Vagina (tissue), 2 donors: ENCODE measurements at regions not wholly inside any gene's neighbourhood (a gene's known extent, or its start where the extent isn't known, plus 50 kb on each side); places are given as distances from the start of the nearest gene placed in this dataset.

ENCODE experiments used
- POLR2A ChIP-seq, 2 donors: fragments of 450-650 bp; IDR thresholded peaks; one replicate each; pipeline ENCODE4 v1.6.1; 2017; ENCODE audit warnings: antibody characterized with exemption in 2 of 2, mild to moderate bottlenecking in 2 of 2, moderate library complexity in 2 of 2
- TF ChIP-seq, protein P1 (sequence below), 3 experiments: fragments of 450-650 bp in 2 of 3; fragments of 200-600 bp in 1 of 3; sonication (generic) in 1 of 3; IDR thresholded peaks; one replicate each; pipeline ENCODE4 v1.5.1; 2017 to 2019; ENCODE audit warnings: antibody characterized with exemption in 3 of 3, mild to moderate bottlenecking in 2 of 3, moderate library complexity in 2 of 3

GRCh38 chr15:47362118-47362905 lies 355.0 kb upstream of the SEMA6D start:
- TF ChIP-seq, protein P1, sequence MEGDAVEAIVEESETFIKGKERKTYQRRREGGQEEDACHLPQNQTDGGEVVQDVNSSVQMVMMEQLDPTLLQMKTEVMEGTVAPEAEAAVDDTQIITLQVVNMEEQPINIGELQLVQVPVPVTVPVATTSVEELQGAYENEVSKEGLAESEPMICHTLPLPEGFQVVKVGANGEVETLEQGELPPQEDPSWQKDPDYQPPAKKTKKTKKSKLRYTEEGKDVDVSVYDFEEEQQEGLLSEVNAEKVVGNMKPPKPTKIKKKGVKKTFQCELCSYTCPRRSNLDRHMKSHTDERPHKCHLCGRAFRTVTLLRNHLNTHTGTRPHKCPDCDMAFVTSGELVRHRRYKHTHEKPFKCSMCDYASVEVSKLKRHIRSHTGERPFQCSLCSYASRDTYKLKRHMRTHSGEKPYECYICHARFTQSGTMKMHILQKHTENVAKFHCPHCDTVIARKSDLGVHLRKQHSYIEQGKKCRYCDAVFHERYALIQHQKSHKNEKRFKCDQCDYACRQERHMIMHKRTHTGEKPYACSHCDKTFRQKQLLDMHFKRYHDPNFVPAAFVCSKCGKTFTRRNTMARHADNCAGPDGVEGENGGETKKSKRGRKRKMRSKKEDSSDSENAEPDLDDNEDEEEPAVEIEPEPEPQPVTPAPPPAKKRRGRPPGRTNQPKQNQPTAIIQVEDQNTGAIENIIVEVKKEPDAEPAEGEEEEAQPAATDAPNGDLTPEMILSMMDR (IDR thresholded peaks at IDR 0.05), result no peak
- no peak for TF ChIP-seq POLR2A (IDR thresholded peaks at IDR 0.05)
